ENCODE measurements at regions not wholly inside any gene's neighbourhood (a gene's known extent, or its start where the extent isn't known, plus 50 kb on each side); places are given as distances from the start of the nearest gene placed in this dataset.

- no peak for TF ChIP-seq POLR2A (IDR thresholded peaks at IDR 0.05)
- no peak for TF ChIP-seq CTCF (IDR thresholded peaks at IDR 0.05)
These were observed 146.4 kb upstream of the PROKR2 start for GRCh38 chr20:5463007-5463686.

All from Peyer's patch (tissue), 4 donors.